HG02610 (cell line): ENCODE measurements at regions not wholly inside any gene's neighbourhood (a gene's known extent, or its start where the extent isn't known, plus 50 kb on each side); places are given as distances from the start of the nearest gene placed in this dataset.
"Not testable (repeated sequence)": the region's sequence is repeated elsewhere in the genome, so short reads cannot be mapped to it uniquely, and the experiment has no call there.

Source experiments
- ATAC-seq: cut with Tn5 transposase; IDR thresholded peaks from one replicate; pipeline ENCODE4 v1.9.1; 2021; ENCODE audit warnings: mild to moderate bottlenecking, moderate library complexity; ENCODE audit not compliant: unreplicated experiment

DNA sequence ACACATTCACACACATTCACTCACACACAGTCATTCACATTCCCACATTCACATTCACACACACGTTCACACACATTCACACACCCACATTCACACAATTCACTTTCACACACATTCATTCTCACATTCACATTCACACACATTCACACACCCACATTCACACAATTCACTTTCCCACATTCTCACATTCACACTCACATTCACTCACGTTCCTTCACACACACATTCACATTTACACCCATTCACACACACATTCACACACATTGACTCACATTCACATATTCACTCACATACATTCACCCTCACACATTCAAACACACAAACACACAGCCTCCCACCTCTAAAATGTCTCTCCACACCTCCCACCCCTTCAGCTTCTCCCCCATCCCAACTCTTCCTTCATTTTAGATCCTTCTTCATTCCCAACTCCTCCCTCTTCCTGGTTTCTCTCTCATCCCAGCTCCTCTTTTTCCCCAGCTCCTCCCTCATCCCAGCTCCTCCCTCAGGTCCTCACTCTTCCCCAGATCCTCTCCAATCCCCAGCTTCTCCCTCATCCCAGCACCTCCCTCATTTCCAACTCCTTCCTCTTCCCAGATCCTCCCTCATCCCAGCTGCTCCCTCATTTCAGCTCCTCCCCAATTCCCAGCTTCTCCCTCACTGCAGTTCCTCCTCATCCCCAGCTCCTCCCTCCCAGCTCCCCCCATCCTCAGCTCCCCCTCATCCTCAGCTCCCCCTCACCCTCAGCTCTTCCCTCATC is 111.0 kb downstream of the FAM53A start:
- no peak for ATAC-seq

DNA sequence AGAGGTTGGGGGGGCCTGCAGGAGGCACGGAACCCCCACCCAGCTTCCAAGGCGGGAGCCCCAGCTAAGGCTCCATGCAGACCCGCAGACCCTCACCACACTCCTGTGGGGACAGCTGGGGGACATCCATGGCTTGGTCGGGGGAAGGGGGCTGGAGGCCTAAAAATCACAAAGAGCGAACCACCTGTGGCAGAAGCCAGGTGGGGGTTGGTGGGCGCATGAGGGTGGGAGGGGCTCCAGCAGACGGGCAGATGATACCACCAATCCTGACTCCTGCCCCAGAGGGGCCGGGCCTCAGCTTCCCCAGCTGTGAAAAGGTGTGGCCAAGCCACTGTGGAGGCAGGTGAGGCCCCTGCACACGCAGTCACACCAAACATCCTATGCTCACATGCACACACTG is 111.6 kb downstream of the FAM53A start:
- no peak for ATAC-seq

DNA sequence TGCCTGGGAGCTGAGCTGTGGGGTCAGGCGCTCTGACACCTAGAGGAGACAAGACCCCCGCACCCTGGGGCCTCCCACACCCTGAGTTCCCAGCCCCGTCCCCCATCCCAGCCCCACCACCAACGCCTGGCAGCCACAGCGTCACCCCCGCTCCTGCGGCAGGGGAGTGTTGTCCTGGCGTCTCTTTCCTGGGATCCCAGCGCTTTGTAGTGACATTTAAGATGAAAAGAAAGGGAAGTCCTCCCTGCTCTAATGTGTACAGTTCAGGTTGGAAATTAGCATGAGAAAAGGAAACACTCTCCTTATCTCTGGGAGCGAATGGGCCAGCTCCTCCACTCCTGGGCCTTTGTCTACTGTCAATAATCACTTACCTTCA is 112.1 kb downstream of the FAM53A start:
- ATAC-seq = no peak

DNA sequence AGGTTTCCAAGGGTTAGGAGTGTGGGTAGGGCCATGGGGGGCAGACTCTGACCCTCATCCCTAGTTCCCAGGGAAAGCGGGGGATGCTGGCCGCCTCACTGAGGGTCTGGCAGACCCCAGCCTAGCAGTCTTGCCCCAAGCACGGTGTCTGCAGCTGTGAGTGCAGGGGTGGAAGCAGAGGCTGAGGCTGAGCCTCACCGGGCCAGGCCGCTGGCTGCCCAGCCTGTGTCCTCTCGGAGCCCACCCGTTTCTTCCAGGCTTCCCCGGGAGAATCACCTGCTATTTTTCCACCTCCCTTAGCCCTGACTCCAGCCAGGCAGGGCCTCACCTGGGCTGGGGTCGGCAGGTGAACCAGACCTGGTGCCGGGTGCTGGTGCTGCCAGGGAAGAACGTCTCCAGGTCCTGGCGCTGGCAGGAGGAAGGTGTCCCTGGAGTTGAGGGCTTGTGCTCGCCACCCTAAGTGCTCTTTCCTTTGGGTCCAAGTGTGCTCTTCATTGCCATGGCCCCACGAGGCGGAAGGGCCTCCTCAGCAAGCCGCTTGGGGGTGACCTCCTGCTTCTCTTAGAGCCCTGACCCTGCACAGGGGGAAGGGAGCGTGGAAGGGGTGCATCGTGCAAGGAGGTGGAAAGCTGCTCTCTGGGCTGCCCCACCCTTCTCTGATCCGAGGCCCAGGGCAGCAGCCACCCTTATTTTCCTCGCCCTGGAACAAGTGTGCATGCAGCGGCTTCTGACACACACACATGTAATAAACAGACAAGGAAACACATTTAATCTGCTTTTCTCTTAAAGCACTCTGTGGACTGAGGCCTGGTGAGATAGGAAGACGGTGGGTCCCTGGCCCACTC is 112.7 kb downstream of the FAM53A start:
- no peak for ATAC-seq

DNA sequence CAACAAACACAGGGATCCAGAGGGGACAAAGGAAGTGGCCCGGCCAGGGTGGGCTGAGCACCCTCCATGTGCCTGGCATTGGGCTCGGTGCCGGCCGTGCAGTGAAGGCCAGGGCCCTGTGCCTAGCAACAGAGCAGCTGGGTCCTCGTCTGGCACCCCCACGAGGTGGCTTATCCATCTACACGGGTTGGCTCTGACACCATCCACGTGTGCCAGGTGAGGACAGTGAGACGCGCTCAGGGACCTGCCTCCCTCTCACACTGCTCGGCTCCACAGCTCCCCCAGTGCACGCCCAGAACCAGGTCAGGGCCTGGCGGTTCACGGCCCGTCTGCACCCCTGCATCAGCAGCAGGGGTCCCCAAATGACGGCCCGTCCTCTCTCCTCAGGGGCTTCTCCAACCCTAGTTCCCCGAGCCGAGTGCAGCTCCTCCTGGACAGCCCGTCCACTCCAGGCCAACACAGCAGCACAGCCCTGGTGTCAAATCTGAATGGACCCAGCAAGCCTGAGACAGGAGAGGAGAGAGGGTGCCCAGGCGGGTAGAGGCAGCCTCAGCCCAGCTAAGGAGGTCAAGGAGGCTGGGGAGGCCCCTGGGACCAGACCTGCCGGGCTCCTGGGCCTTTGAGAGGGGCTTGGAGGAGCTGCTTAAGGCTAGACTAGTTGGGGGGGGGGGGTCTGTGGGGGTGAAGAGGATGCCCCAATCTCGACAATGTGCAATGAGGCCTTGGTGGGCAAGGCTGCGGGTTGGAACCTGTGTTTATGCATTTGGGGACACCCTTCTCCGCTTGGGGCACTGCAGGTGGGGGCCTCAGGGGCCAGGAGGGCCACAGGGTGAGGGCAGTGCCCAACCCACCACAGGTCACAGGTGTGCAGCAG is 113.6 kb downstream of the FAM53A start:
- ATAC-seq = no peak

DNA sequence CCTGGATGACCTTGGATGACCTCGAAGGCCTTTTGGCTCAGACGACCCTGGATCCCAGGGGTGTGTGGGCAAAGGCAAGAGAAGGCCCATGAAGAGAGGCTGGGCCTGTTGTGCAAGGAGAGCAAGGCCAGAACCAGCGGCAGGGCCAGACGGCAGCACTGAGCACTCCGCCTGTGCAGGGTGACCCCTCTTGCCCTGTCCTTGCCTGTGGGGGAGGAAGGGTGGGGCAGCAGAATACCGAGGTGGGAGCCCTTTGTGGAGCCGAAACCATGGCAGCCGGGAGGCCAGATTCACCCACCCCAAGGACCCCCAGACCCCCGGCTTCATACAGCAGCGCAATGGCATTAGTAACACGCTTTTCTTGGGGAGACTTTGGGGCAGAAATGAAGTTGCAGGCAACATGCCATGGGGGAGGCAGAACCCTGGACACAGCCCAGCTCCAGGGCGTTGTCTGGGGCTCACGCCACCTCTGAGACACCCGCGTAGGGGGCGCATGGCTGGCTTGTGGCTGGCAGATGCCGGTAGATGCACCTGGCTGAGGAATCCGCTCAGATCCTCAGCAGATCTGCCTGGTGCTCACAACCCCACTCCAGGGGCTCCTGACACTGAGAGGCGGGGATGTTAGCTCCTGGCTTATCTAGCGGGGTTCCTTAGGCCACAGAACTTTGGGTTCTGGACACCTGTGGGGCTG is 114.5 kb downstream of the FAM53A start:
- ATAC-seq = no peak

DNA sequence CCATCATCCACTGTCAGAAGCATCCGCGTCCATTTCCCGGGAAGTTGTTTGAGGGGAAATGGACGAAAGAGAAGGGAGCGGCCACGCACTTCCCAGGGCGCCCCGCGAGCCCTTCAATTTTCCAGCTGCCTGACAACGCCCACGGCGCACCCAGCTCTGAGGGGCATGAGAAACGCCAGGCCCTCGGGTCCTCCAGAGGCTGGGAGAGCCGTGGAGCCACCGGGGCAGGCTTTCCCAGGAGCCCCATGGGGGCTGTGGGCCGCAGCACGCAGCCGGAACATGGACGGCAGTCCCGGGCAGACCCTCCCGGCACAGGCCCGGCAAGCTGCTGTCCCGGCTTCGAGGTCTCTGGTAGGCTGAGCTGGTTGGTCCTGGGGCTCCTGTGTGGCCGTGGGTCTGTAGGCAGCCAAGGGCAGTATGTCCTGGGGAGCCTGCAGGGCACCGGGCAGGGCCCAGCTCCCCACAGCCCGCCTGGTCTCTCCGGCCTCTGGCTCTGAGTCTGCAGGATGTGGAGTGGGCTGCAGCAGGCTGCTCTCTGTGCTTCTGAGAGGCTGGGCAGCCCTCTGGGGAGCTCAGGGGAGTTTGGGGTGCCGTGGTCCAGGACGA is 115.2 kb downstream of the FAM53A start:
- no peak for ATAC-seq

DNA sequence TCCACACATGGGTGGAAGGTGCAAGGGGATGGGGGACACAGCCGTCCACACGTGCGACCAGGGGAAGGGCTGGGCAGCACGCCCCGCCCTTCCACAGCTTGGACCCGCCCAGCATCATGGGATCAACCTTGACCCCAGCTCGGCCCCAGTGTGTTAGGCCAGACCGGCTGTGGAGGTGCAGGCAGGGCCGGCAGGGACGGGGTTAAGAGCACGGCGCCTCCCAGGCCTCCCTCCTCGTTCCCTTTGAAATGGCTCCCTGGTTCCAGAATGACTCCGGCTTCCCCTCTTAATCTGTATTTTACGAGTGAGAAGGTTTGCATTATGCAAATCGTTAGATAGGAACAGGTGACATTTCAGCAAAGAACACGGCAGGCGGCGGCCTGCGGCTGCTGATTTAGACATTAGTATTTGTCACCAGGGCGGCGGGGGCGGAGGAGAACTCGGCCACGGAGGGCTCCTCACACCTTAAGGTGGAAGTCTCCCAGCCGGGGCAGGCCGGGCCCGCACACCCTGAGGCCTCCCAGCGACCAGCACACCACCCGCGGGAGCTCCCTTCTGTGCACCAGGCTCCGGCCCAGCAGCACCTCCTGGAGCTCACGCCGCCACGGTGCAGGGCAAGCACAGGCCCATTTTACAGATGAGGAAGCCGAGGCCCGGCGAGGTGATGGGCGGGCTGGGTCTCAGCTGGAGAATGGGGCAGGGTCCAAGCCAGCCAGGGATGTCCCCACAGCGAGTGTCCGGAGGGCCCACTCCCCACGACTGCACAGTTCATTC is 116.1 kb downstream of the FAM53A start:
- no peak for ATAC-seq

DNA sequence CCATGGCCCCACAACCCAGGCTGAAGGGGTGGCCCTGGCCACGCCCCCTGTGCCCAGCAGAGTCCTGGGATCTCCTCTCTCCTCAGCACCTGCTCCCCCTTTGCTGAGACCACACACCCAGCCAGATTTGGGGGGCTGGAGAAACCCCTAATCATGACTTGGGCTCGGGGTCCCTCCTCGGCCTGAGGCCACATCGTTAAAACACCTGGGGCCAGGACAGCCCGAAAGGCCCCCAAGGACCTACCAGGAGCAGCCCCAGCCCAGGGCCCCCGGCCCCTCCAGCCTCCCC is 116.7 kb downstream of the FAM53A start:
- ATAC-seq = no peak

DNA sequence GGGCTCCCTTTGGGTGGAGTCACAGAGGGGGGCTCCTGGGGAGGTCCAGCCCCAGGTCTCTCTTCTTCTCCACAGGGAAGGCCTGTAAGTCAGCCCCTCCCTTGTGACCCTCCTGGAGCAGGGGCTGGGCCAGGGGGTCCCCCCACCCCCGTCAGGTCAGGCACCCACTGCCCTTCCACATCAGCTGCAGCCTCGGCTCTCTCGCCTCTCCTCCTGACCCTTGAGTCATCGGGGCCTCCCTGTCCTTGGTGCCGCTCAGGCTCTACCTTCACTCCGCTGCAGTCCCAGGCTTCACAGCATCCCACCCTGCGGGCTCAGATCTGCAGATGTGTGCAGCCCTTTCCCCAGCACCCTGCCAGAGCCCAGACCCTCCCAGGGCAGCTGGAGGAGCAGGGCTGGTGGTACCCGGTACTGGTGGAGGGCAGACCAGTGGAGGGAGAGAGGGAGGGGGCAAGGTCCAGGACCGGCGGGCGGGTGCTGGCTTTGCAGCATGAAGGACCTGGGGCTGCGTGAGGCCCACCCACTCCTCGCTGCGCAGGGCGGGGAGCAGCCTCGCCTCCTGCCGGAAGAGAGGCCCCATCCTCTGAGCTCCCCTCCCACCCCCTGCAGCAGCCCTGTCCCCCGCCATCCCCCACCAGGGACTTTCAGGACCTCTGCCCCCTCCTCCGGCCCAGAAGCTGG is 117.1 kb downstream of the FAM53A start:
- no peak for ATAC-seq

DNA sequence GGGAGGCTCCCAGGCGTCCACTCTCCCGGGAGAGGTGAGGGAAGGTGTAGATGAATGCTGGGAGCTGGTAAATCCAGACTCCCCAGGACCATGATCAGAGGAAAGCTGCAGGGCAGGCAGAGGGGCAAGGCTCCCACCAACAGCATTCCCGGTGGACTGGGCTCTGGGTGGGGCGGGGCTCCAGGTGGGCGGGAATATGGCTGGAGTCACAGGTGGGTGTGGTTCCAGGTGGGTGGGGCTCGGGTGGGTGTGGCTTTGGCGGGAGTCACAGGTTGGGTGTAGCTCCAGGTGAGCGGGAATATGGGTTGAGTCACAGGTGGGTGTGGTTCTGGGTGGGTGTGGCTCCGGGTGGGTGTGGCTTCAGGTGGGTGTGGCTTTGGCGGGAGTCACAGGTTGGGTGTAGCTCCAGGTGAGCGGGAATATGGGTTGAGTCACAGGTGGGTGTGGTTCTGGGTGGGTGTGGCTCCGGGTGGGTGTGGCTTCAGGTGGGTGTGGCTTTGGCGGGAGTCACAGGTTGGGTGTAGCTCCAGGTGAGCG is 117.7 kb downstream of the FAM53A start:
- ATAC-seq = not testable (repeated sequence)

DNA sequence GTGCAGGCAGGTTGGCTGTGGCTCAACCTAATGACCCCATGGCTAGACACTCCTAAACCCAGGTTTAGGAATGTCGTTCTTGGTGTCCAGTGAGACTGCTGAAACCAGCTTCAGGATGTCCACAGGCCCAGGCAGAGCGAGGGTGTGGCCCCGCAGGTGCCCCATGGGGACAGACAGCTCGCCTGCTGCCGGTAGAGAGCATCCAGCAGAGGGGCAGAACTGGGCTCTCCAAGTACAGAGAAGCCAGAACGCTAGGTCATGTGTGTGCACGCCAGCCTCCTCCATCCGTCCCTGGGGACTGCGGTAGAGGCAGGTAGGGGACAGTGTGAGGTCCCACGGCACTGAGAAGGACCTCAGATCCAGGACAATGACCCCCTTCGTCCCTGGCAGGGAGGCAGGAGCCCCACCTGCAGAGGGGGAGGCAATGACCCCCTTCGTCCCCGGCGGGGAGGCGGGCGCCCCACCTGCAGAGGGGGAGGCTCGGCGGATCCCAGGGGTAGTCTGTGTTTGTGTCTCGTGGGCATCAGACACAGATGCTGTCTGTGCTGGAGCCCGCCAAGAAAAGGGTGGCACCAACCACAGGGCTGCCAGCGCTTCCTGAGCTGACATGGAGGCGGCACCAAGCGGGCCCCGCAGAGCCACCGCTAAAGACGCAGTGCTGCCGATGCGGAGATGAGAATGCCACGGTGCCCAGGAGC is 118.4 kb downstream of the FAM53A start:
- ATAC-seq = no peak

DNA sequence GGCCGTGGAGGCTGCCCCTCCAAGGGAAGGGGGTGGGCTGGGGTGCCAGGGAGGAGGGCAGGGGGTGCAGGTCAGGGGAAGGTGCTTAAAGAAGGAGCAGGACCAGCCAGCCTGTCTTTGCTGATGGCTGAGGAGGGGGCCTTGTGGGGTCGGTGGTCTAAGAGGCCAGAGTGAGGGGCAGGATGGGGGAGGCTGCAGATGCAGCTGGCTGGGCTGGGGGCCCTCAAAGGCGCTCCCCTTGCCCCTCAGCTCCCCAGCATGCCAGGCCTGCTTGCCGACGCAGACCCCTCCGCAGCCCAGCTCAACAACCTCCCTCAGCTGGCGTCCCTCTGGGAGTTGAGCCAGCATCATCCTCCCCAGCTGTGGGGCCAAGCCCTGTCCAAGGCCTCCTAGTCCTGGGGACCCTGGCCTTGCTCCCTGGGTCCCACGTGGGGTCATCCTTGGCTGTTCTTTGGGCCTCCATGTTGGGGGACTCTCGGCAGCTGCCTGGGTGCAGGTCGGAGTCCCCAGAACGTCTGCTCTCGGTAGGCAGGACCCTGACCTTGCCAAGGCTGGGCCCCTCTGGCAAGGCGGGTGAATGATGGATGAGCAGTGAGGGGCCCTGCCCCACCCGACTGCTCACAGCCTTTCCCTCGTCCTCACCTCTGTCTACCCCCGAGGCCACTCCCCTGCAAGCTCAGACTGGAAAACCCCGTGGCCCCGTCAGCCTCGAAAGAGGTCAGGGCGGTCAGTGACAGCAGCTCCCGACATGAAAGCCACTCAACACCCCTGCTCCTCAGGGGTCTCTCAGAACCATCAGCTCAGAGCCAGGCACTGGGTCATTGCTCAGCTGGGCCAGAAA is 119.4 kb downstream of the FAM53A start:
- no peak for ATAC-seq

DNA sequence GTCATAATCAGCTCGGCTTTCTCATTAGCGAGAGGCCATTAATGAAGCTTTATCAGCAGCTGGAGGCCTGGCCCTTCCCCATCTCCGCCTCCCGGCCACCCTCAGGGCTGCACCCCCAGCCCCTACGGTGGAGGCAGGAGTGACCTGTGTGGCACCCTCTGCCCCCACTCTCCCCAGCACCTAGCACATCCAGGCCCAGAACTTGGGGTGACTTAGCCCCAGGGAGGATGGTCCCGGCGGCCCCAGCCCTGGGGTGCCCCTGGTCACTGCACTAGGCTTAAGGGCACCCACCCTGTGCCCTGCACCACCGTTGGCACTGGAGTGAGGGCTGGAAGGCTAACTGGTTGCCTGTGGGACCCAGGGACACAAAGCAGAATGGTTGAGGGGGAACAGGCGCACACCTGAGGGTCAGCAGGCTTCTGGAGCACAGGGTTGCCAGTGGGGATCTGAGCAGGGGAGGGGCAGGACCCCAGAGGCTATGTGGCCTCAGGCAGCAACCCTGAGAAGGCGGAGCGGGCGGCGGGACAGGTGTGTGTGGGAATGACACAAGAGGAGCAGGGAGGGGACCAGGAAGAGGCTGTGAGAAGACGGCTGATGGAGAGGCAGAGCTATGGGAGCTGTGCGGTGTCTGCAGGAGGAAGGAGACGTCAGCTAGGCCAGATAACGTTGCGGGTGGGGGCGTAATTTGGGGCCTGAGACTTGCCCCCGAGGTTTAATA is 120.2 kb downstream of the FAM53A start:
- no peak for ATAC-seq

DNA sequence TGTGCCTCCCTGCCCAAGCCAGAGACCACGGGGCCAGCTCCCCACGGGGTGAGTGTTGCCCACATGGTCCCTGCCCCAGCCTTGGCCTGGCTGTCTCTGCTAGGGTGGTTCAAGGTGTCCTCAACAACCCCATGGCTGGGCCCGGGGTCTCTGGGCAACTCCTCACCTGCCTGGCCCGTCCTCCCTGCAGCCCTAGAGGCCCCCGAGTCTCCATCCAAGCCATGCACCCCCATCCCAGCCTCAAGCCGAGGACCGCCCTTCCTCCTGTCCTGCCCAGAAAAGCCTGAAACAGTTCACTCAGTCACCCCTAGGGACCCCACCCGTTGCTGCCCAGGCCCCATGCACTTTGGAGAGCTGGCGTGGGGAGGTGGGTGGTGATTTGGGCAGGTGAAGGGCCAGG is 120.9 kb downstream of the FAM53A start:
- no peak for ATAC-seq

DNA sequence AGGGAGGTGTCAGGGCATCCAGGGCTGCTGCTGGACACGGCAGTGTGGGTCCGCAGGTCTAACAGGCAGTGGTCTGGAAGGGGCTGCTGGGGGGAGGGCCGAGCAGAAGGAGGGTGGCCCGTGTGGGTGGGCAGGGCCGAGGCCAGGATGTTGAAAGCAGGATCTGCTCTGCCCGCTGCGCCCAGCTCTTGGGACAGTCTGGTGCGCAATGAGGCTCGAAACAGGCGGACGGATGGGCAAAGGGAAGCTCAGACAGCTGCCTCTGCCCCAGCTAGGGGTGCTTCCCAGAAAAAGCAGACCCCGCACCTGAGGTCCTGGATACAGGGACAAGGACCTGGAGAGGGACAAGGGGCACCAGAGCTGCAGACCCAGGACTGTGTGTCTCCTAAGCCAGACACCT is 121.3 kb downstream of the FAM53A start:
- ATAC-seq = no peak

DNA sequence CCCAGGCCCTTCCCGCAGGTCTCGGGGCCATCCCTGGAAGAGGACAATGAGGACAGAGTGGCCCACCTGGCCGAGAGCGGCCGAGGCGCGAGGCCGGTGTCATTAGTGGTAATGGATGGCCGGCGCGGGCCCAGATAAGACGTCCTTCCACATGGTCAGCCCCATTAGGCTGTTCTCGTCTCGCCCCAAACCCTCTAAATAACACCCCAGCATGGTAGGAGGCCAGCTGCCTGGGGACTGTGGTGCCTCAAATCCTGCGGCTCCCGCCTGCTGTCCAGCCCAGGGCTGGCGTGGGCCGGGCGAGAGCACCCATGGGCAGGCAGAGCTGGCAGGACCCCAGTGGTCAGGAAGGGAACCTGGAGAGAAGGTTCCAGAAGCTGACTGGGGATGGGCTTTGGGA is 121.7 kb downstream of the FAM53A start:
- no peak for ATAC-seq
